ENCODE measurements at regions not wholly inside any gene's neighbourhood (a gene's known extent, or its start where the extent isn't known, plus 50 kb on each side); places are given as distances from the start of the nearest gene placed in this dataset.

GRCh38 chr1:82948386-82948785 is 1050.5 kb downstream of the TTLL7 start:
- DNase-seq (ENCODE audit: low spot score): no peak

GRCh38 chr1:82947278-82947677 is 1051.7 kb downstream of the TTLL7 start:
- DNase-seq (ENCODE audit: low spot score): no peak

GRCh38 chr1:82946096-82946605 is 1052.8 kb downstream of the TTLL7 start:
- DNase-seq (ENCODE audit: low spot score): no peak

DNA sequence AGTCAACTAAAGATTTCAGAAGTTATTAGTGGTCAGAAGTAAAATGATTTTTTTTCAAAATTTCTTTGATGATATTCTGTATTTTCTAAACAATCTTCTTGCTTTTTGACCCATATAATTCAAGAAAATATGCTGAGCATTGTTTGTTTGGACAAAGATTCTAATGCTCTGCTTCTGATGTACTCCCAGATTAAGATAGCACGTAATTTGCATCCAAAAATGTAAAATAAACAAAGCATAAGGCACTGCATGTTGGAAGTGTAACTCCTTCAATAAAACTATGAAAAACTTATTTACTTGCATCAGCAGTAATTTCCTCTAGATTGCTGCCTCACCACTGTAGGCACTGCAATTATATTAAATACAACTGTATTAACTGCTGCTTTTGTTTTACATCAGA is 1054.1 kb downstream of the TTLL7 start:
- DNase-seq (ENCODE audit: low spot score): no peak

DNA sequence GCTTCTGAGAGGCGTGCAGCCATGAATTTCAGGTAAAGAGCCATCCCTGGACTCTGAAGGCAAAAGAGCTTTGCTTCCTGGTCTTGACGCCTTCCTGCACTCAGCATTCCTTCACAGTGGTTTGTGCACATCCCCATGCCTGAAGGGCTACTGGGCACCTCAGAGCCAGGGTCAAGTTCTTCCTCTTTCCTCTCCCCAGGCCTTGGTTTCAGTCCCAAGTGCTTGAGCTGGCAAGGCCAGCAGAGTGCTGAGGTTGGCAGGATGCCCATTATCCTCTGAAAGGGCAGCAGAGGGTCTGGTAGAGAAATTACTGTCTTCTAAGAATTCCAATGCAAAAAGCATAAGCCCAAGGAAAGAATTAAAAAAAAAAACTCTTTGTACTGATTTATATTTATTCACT is 1064.9 kb downstream of the TTLL7 start:
- DNase-seq (ENCODE audit: low spot score): no peak

- DNase-seq (ENCODE audit: low spot score): no peak
These were observed 1066.2 kb downstream of the TTLL7 start for GRCh38 chr1:82932727-82933126.

- no peak for DNase-seq (ENCODE audit: low spot score)
These were observed 1066.7 kb downstream of the TTLL7 start for GRCh38 chr1:82932207-82932606.

GRCh38 chr1:82931006-82931405 is 1067.9 kb downstream of the TTLL7 start:
- DNase-seq (ENCODE audit: low spot score): peak; percentile 70

GRCh38 chr1:82927753-82928152 is 1071.2 kb downstream of the TTLL7 start:
- no peak for DNase-seq (ENCODE audit: low spot score)

DNA sequence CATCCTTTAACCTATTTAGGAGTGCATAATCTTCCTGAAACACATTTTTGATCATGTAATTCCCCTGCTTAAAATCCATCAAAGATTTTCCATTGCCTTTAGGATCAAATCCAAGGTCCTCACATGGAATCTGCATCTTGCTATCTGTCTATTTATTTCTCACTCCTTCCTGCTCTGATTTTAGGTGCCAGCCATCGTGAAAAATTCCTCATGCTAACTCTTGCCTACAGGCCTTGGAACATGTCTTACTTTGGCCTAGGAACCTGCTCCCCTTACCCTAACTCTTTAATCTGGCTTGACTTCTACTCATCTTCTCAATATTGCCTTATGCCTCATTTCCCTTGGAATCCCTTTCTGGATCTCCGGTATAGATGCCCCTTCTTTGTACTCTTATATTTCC is 1074.3 kb downstream of the TTLL7 start:
- DNase-seq (ENCODE audit: low spot score): no peak

- no peak for DNase-seq (ENCODE audit: low spot score)
These were observed 1075.0 kb downstream of the TTLL7 start for GRCh38 chr1:82923931-82924330.

- no peak for DNase-seq (ENCODE audit: low spot score)
These were observed 1077.2 kb downstream of the TTLL7 start for GRCh38 chr1:82921759-82922158.

- peak; percentile 36 for DNase-seq (ENCODE audit: low spot score)
These were observed 1078.3 kb downstream of the TTLL7 start for GRCh38 chr1:82920418-82921248.

DNA sequence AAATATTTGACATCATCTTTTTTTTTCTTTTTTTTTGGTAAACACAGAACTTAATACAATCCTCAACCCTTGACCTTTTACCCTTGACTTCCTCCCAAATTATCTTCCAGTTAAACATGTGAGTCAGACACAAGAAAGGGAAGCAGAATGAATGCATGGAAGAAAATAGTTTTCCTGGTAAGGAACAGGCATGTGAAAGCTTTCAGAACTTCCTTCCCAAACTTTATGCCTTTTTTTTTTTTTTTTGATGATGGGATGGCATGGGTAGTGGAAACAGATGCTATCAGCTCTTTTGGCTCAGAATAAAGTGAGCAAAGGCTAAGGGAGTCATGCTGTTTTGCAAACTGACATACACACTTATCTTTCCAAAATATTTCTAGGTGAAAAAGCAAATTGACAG is 1079.1 kb downstream of the TTLL7 start:
- DNase-seq (ENCODE audit: low spot score): peak; percentile 27

- DNase-seq (ENCODE audit: low spot score): peak; percentile 15
These were observed 1091.6 kb downstream of the TTLL7 start for GRCh38 chr1:82907313-82907712.

DNA sequence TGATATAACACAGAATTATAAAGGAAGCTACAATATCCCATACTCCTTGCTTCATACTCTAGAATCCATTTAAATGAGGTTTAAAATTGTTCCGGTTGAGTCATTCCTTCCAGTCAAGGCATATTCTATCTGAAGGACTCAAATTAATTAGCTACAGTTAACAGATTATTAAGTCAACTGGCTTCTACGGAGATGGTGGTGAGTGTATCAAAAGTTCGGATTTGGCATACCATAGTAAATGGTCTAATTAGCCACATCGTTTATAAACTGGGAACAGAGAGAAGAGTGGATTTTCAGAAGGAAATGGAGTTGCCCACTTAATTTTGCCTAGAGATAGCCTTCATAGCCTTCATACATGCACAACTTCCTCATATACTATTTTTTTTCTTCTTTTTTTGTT is 1095.3 kb downstream of the TTLL7 start:
- no peak for DNase-seq (ENCODE audit: low spot score)

DNA sequence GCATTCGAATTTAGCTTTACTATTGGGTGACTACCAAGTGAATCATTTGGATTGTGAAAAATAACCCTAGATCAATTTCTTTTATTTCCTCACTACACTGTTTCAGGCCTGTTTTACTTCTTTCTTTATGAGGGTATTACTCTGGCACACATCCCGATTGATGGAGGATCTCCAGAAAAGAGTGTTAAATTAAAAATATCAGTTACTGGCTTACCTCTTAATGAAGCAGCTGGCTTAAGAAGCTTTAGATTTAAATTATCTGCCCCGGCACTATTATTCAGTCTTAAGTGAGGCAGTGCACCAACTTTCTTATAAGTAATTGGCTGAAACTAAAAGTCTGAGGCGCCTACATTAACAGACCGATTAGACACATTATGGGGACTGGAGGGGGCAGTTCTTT is 1097.4 kb downstream of the TTLL7 start:
- no peak for DNase-seq (ENCODE audit: low spot score)

DNA sequence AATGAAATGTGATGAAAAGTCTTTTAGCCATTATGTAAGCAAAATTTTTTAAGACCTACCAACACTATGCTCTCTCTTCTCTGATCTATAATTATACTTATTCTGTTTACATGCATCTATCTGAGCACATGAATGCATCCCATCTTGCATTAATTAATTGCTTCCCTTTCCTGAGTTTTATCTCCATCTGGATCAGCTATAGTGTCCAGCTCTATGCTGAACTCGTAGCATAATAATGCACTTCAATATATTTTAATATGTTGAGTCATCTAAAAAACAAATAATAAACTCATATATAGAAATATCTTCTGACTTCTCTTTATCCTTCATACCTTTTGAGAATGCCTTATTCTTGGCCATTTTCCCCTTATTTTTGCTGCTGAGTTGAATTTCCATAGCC is 1097.8 kb downstream of the TTLL7 start:
- DNase-seq (ENCODE audit: low spot score): no peak

DNA sequence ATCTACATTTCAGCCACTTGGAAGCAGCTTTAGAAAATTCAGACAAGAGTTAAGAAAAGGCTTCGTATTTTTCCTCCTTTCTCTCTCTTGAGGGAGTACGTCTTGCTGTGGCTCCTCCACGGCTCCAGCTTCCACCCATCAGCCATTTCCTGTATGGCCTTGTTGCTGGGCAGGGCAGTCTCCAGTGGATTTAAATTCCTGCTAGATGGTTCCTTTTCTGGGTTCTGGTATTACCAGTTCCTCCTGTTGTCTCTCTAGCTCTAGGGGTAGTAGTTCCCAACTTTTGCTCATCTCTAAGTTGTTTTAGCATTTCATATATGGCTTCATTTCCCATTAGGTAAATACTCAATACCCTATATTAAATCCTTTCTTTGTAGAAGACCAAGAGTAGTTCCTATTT is 1098.3 kb downstream of the ADGRL2 start:
- no peak for DNase-seq (ENCODE audit: low spot score)

GRCh38 chr1:82897549-82897948 is 1096.8 kb downstream of the ADGRL2 start:
- no peak for DNase-seq (ENCODE audit: low spot score)

DNA sequence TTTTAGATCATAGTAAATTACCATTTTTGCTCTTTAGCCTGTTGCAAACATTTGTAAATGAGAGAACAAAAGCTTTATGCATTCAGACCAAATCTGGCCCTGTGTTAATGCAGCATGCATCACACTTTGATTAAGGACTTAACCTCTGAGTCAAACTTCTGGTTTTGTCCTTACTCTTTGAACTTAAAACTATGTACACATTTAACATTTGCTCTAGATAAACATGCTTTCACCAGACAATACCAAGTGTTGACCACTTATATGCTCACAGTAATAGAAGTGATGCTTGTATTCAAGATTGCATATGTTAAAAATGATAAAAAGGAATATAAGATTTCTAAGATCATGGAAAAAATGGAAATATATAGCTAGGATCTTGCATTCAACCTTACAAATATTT is 1095.3 kb downstream of the ADGRL2 start:
- no peak for DNase-seq (ENCODE audit: low spot score)

DNA sequence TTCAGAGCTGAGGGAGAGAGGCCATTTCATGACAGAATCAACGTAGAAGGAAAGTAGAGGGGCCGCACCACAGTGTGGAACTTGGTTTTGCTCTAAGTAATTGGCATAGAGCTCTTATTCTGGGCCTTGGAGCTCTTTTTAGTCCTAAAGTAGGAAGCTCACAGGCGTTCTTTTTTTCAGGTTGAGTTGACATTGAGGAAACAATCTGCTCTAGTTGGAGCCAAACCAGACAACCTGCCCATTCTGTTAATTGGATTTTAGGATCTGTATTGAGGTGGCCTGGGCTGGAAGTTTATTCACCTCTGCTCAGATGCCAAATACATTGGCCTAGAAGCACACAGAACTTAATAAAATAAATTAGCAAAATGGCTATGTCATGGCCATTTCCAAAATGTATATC is 1093.9 kb downstream of the ADGRL2 start:
- DNase-seq (ENCODE audit: low spot score): no peak

- no peak for DNase-seq (ENCODE audit: low spot score)
These were observed 1093.2 kb downstream of the ADGRL2 start for GRCh38 chr1:82893712-82894470.

All from kidney capillary endothelial cell (primary cell).